ENCODE measurements at regions not wholly inside any gene's neighbourhood (a gene's known extent, or its start where the extent isn't known, plus 50 kb on each side); places are given as distances from the start of the nearest gene placed in this dataset.

DNA sequence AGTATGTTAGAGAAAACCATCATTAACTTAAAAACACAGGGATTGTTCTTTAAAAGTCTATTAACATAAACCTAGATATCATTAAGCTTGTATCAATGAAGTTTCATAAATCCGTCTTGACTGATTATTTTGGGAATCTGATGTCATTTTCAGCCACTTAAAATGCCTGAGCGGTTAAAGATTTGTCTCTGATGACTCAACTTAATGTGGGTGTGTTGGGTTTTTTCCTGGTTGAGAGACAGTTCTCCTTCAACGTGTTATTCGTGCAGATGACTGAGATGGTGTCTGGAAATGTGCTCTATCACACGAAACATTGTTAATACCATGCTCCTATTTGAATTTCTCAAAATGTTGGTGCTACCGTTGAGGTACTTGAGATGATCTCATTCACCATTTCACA is 227.3 kb upstream of the TENM3 start:
- no peak overlapping the region for H3K27ac Mint-ChIP-seq (ENCODE audit: low read depth)
- no peak for DNase-seq (ENCODE audit: low spot score in 2 of 2)
- H3K9me3 Mint-ChIP-seq = peaks cover 5% of the 10 kb centered on the region
- no peak overlapping the region for H3K4me3 Mint-ChIP-seq
- ATAC-seq (replicated peaks; ENCODE audit: extremely low read depth, poor library complexity, severe bottlenecking) = no peak
- no peaks in the 10 kb centered on the region for H3K27me3 Mint-ChIP-seq
- H3K36me3 Mint-ChIP-seq (ENCODE audit: insufficient read depth) = no peaks in the 10 kb centered on the region
- H3K4me1 Mint-ChIP-seq = no peaks in the 10 kb centered on the region

DNA sequence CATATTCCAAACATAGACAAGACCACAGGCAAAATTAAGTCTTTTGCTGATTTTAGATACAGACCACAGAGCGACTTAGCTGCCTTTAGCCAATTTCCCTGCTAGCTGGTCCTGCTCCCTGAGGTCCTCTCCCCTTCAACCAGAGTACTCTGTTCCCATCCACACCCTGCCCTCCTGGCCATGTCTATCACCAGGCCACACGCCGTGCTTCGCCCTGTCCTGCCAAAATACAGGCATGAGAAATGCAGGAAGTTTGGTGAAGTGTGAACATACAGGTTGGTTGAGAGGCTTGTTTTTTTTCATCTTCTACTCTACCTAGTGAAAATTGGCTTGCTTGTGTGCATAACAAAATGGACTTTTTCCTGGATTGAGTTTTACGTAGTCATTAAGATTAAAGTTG is 226.2 kb upstream of the TENM3 start:
- peaks cover 5% of the 10 kb centered on the region for H3K9me3 Mint-ChIP-seq
- H3K36me3 Mint-ChIP-seq (ENCODE audit: insufficient read depth) = no peaks in the 10 kb centered on the region
- no peak overlapping the region for H3K27ac Mint-ChIP-seq (ENCODE audit: low read depth)
- ATAC-seq (replicated peaks; ENCODE audit: extremely low read depth, poor library complexity, severe bottlenecking) (no peak), DNase-seq (ENCODE audit: low spot score in 2 of 2) (no peak)
- no peaks in the 10 kb centered on the region for H3K4me1 Mint-ChIP-seq
- no peak overlapping the region for H3K4me3 Mint-ChIP-seq
- no peaks in the 10 kb centered on the region for H3K27me3 Mint-ChIP-seq

GRCh38 chr4:182018691-182019090 is 224.5 kb upstream of the TENM3 start:
- Mint-ChIP-seq H3K36me3 (ENCODE audit: insufficient read depth) (no peaks in the 10 kb centered on the region), H3K4me3 (no peak overlapping the region), H3K9me3 (peaks cover 5% of the 10 kb centered on the region), H3K4me1 (no peaks in the 10 kb centered on the region), H3K27me3 (no peaks in the 10 kb centered on the region), H3K27ac (ENCODE audit: low read depth) (no peak overlapping the region)
- DNase-seq (ENCODE audit: low spot score in 2 of 2) = no peak
- ATAC-seq (replicated peaks; ENCODE audit: extremely low read depth, poor library complexity, severe bottlenecking) = no peak

DNA sequence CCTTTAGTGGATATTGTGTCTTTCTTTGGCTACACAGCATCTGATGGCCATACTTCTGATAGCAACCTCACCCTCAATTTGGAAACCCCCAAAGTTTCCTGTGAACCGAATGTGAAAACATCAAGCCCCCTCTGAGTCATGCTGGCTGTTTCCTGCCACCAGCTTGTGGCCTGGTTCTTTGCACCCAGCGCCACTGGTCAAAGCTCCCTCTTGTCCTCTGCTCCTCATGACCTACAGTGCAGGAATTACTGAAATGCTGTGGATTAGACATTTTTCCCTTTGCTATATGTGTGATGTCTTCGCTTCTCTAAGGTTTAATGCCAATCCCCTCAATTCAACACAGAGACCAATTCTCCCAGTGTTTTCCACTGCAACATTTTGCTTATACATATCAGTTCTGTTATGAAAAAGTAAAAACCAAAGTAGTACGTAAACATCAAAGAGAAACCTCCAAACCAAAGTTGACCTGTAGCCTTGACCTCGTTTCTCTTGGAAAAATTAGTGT is 224.0 kb upstream of the TENM3 start:
- ATAC-seq (replicated peaks; ENCODE audit: extremely low read depth, poor library complexity, severe bottlenecking) (no peak), DNase-seq (ENCODE audit: low spot score in 2 of 2) (no peak)
- Mint-ChIP-seq H3K4me3 (no peak overlapping the region), H3K9me3 (peaks cover 5% of the 10 kb centered on the region), H3K4me1 (no peaks in the 10 kb centered on the region), H3K27me3 (no peaks in the 10 kb centered on the region), H3K27ac (ENCODE audit: low read depth) (no peak overlapping the region), H3K36me3 (ENCODE audit: insufficient read depth) (no peaks in the 10 kb centered on the region)

DNA sequence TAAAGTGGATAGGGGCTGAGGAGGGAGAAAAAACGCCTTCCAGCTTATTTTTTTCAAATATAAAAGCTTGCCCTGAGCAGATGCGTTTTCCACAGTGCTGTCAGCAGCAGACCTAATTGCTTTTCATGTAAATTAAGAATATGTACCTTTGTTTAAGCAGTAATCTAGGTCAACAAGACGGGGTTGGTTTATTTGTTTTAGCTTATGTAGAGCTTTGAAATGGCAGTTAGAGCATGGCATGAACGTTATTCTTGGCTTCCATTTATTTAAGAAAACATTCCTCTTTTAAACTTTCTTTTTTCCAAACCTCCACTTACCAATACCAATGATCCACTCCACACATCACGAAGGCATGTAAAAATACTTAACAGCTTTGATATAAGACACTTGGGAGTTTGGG is 220.3 kb upstream of the TENM3 start:
- H3K4me3 Mint-ChIP-seq = no peak overlapping the region
- DNase-seq (ENCODE audit: low spot score in 2 of 2) (no peak), ATAC-seq (replicated peaks; ENCODE audit: extremely low read depth, poor library complexity, severe bottlenecking) (no peak)
- H3K4me1 Mint-ChIP-seq = no peaks in the 10 kb centered on the region
- H3K9me3 Mint-ChIP-seq = peaks cover 17% of the 10 kb centered on the region
- H3K27ac Mint-ChIP-seq (ENCODE audit: low read depth) = no peak overlapping the region
- H3K27me3 Mint-ChIP-seq = no peaks in the 10 kb centered on the region
- no peaks in the 10 kb centered on the region for H3K36me3 Mint-ChIP-seq (ENCODE audit: insufficient read depth)

- DNase-seq (ENCODE audit: low spot score in 2 of 2) (no peak), ATAC-seq (replicated peaks; ENCODE audit: extremely low read depth, poor library complexity, severe bottlenecking) (no peak)
- H3K27ac Mint-ChIP-seq (ENCODE audit: low read depth) = no peak overlapping the region
- no peaks in the 10 kb centered on the region for H3K36me3 Mint-ChIP-seq (ENCODE audit: insufficient read depth)
- peaks cover 17% of the 10 kb centered on the region for H3K9me3 Mint-ChIP-seq
- H3K4me3 Mint-ChIP-seq = no peak overlapping the region
- no peaks in the 10 kb centered on the region for H3K27me3 Mint-ChIP-seq
- no peaks in the 10 kb centered on the region for H3K4me1 Mint-ChIP-seq
These were observed 219.7 kb upstream of the TENM3 start for GRCh38 chr4:182023469-182023868.

- Mint-ChIP-seq H3K4me1 (no peaks in the 10 kb centered on the region), H3K9me3 (peaks cover 21% of the 10 kb centered on the region), H3K27ac (ENCODE audit: low read depth) (no peak overlapping the region), H3K27me3 (no peaks in the 10 kb centered on the region), H3K4me3 (no peak overlapping the region), H3K36me3 (ENCODE audit: insufficient read depth) (peaks cover 1% of the 10 kb centered on the region)
- ATAC-seq (replicated peaks; ENCODE audit: extremely low read depth, poor library complexity, severe bottlenecking) = no peak
- DNase-seq (ENCODE audit: low spot score in 2 of 2) = no peak
These were observed 200.3 kb upstream of the TENM3 start for GRCh38 chr4:182042945-182043344.

- H3K4me1 Mint-ChIP-seq = no peaks in the 10 kb centered on the region
- no peak for ATAC-seq (replicated peaks; ENCODE audit: extremely low read depth, poor library complexity, severe bottlenecking)
- no peaks in the 10 kb centered on the region for H3K36me3 Mint-ChIP-seq (ENCODE audit: insufficient read depth)
- H3K9me3 Mint-ChIP-seq = peaks cover 7% of the 10 kb centered on the region
- no peak for DNase-seq (ENCODE audit: low spot score in 2 of 2)
- no peak overlapping the region for H3K4me3 Mint-ChIP-seq
- no peak overlapping the region for H3K27ac Mint-ChIP-seq (ENCODE audit: low read depth)
- no peaks in the 10 kb centered on the region for H3K27me3 Mint-ChIP-seq
These were observed 194.3 kb upstream of the TENM3 start for GRCh38 chr4:182048871-182049270.

- H3K4me1 Mint-ChIP-seq = no peaks in the 10 kb centered on the region
- H3K4me3 Mint-ChIP-seq = no peak overlapping the region
- H3K27ac Mint-ChIP-seq (ENCODE audit: low read depth) = no peak overlapping the region
- DNase-seq (ENCODE audit: low spot score in 2 of 2) (no peak), ATAC-seq (replicated peaks; ENCODE audit: extremely low read depth, poor library complexity, severe bottlenecking) (no peak)
- H3K36me3 Mint-ChIP-seq (ENCODE audit: insufficient read depth) = no peaks in the 10 kb centered on the region
- no peaks in the 10 kb centered on the region for H3K27me3 Mint-ChIP-seq
- peaks cover 12% of the 10 kb centered on the region for H3K9me3 Mint-ChIP-seq
These were observed 186.3 kb upstream of the TENM3 start for GRCh38 chr4:182056866-182057265.

DNA sequence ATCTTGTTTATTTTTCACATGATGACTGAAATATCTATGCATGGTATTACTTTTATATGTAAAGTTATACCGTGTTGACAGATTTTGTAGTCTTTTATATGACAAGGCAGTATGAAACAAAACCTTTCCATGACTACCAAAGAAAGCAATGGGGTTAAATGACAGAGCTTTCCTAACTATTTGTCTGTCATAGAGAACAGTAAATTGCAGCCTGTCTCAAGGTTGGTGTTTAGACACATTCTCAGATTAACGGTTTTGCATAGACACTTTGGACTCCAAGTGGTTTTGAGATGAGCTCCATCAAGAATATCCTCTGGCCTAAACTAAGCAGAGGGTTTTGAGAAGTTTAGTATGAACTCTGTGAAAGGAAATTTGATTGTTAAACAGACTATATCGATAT is 180.7 kb upstream of the TENM3 start:
- no peaks in the 10 kb centered on the region for H3K27me3 Mint-ChIP-seq
- peaks cover 11% of the 10 kb centered on the region for H3K9me3 Mint-ChIP-seq
- DNase-seq (ENCODE audit: low spot score in 2 of 2) = no peak
- no peak overlapping the region for H3K4me3 Mint-ChIP-seq
- H3K36me3 Mint-ChIP-seq (ENCODE audit: insufficient read depth) = no peaks in the 10 kb centered on the region
- ATAC-seq (replicated peaks; ENCODE audit: extremely low read depth, poor library complexity, severe bottlenecking) = no peak
- no peaks in the 10 kb centered on the region for H3K4me1 Mint-ChIP-seq
- no peak overlapping the region for H3K27ac Mint-ChIP-seq (ENCODE audit: low read depth)

GRCh38 chr4:182062936-182063335 is 180.3 kb upstream of the TENM3 start:
- H3K27ac Mint-ChIP-seq (ENCODE audit: low read depth) = no peak overlapping the region
- no peaks in the 10 kb centered on the region for H3K4me1 Mint-ChIP-seq
- no peak for DNase-seq (ENCODE audit: low spot score in 2 of 2)
- H3K4me3 Mint-ChIP-seq = no peak overlapping the region
- H3K27me3 Mint-ChIP-seq = no peaks in the 10 kb centered on the region
- H3K36me3 Mint-ChIP-seq (ENCODE audit: insufficient read depth) = no peaks in the 10 kb centered on the region
- ATAC-seq (replicated peaks; ENCODE audit: extremely low read depth, poor library complexity, severe bottlenecking) = no peak
- H3K9me3 Mint-ChIP-seq = peaks cover 11% of the 10 kb centered on the region

DNA sequence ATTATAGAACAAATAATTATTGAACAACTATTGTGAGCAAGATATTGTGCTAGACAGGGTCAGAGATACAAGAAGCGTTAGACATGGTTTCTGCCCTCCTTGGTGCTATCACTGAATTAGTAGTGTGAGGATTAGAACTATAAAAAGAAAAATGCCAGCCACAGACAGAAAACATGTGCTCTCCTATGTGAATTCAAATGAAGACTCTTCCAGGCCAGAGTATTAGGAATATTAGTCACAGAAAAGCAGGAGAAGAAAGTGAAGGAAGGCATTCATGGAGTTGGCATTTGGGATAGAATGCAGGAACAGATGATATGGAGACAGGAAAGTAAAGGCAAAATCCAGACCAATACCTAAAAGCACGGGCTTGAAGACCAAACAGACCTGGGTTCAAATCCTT is 179.6 kb upstream of the TENM3 start:
- Mint-ChIP-seq H3K9me3 (peaks cover 11% of the 10 kb centered on the region), H3K4me3 (no peak overlapping the region), H3K4me1 (no peaks in the 10 kb centered on the region), H3K36me3 (ENCODE audit: insufficient read depth) (no peaks in the 10 kb centered on the region), H3K27ac (ENCODE audit: low read depth) (no peak overlapping the region), H3K27me3 (no peaks in the 10 kb centered on the region)
- DNase-seq (ENCODE audit: low spot score in 2 of 2) = no peak
- no peak for ATAC-seq (replicated peaks; ENCODE audit: extremely low read depth, poor library complexity, severe bottlenecking)

DNA sequence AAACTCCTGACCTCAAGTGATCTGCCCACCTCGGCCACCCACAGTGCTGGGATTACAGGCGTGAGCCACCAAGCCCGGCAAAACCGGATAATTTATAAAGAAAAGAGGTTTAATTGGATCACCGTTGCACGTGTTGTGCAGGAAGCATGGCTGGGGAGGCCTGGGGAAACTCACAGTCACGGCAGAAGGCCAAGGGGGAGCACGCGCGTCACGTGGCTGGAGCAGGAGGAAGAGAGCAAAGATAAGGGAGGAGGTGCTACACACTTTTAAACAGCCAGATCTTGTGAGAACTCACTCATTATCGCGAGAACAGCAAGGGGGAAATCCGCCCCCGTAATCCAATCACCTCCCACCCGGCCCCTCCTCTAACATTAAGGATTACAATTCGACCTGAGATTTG is 177.9 kb upstream of the TENM3 start:
- Mint-ChIP-seq H3K4me1 (no peaks in the 10 kb centered on the region), H3K9me3 (peaks cover 11% of the 10 kb centered on the region), H3K36me3 (ENCODE audit: insufficient read depth) (no peaks in the 10 kb centered on the region), H3K27me3 (no peaks in the 10 kb centered on the region), H3K27ac (ENCODE audit: low read depth) (no peak overlapping the region), H3K4me3 (no peak overlapping the region)
- DNase-seq (ENCODE audit: low spot score in 2 of 2) (no peak), ATAC-seq (replicated peaks; ENCODE audit: extremely low read depth, poor library complexity, severe bottlenecking) (no peak)

- DNase-seq (ENCODE audit: low spot score in 2 of 2) (no peak), ATAC-seq (replicated peaks; ENCODE audit: extremely low read depth, poor library complexity, severe bottlenecking) (no peak)
- Mint-ChIP-seq H3K27me3 (no peaks in the 10 kb centered on the region), H3K9me3 (peaks cover 11% of the 10 kb centered on the region), H3K36me3 (ENCODE audit: insufficient read depth) (no peaks in the 10 kb centered on the region), H3K27ac (ENCODE audit: low read depth) (no peak overlapping the region), H3K4me3 (no peak overlapping the region), H3K4me1 (no peaks in the 10 kb centered on the region)
These were observed 177.2 kb upstream of the TENM3 start for GRCh38 chr4:182066037-182066436.

Data from central memory CD8-positive, alpha-beta T cell (primary cell).